A549 (cell line): ENCODE measurements at regions not wholly inside any gene's neighbourhood (a gene's known extent, or its start where the extent isn't known, plus 50 kb on each side); places are given as distances from the start of the nearest gene placed in this dataset.
"Not testable (repeated sequence)": the region's sequence is repeated elsewhere in the genome, so short reads cannot be mapped to it uniquely, and the experiment has no call there.

Experiments
- EP300 ChIP-seq, 2 experiments: fragments of >200 bp; sonication (Bioruptor Twin); formaldehyde crosslinking; IDR thresholded peaks; 2 replicates in 1 of 2; 3 replicates in 1 of 2; pipeline ENCODE4 v1.6.1; 2016 to 2017
- ESRRA ChIP-seq: fragments of 150-350 bp; IDR thresholded peaks from 2 replicates; pipeline ENCODE4 v1.6.1; 2014; ENCODE audit warnings: mild to moderate bottlenecking, low read length, borderline replicate concordance
- USF2 ChIP-seq: fragments of 450-650 bp; IDR thresholded peaks from 2 replicates; pipeline ENCODE4 v1.6.1; 2014; ENCODE audit warnings: antibody characterized with exemption

GRCh38 chr22:15819886-15820285 lies 130.1 kb downstream of the POTEH start:
- not testable (repeated sequence) for TF ChIP-seq EP300 (IDR thresholded peaks at IDR 0.05); USF2; ESRRA
